OCI-LY7 (cell line): ENCODE measurements at regions not wholly inside any gene's neighbourhood (a gene's known extent, or its start where the extent isn't known, plus 50 kb on each side); places are given as distances from the start of the nearest gene placed in this dataset.
"Not testable (repeated sequence)": the region's sequence is repeated elsewhere in the genome, so short reads cannot be mapped to it uniquely, and the experiment has no call there.

Experiments used
- BruUV-seq: library from RNA; stranded (reverse); fragments of 400-500 nt; replicated peaks from 2 replicates; lab custom pipeline; 2021; lab: Mats Ljungman, UMichigan
- CTCF ChIA-PET: fragments of 300-600 bp; sonication (Branson Sonifier 250); formaldehyde crosslinking; loops from one replicate; lab custom pipeline; 2022; ENCODE audit warnings: antibody characterized with exemption; ENCODE audit not compliant: unreplicated experiment; lab: Charles Lee
- POLR2A ChIA-PET: fragments of 300-600 bp; sonication (Branson Sonifier 250); formaldehyde crosslinking; loops from one replicate; lab custom pipeline; 2022; ENCODE audit warnings: antibody characterized with exemption; lab: Charles Lee
- DNase-seq: peaks from one replicate; pipeline ENCODE4 v3.0.0-alpha.2; 2015; ENCODE audit warnings: low spot score
- H2AFZ ChIP-seq: fragments of 200-600 bp; sonication (generic), shearing (Covaris generic); 2 replicates; pipeline ENCODE4 v1.6.1; 2014; ENCODE audit warnings: mild to moderate bottlenecking, antibody characterized with exemption, low read length, moderate library complexity
- H3K27ac ChIP-seq: fragments of 200-600 bp; sonication (generic); 2 replicates; pipeline ENCODE4 v1.5.1; 2014; ENCODE audit warnings: mixed run types, low read depth, mild to moderate bottlenecking, moderate library complexity, low read length, inconsistent platforms; ENCODE audit not compliant: poor library complexity, severe bottlenecking
- H3K36me3 ChIP-seq: fragments of 200-600 bp; sonication (generic); 2 replicates; pipeline ENCODE4 v1.6.1; 2014; ENCODE audit warnings: mild to moderate bottlenecking, antibody characterized with exemption, low read length, moderate library complexity, mixed read lengths; ENCODE audit not compliant: insufficient read depth
- H3K4me1 ChIP-seq: fragments of 200-600 bp; sonication (generic); 2 replicates; pipeline ENCODE4 v1.5.1; 2014; ENCODE audit warnings: mild to moderate bottlenecking, low read length; ENCODE audit not compliant: insufficient read depth, poor library complexity, severe bottlenecking
- H3K4me2 ChIP-seq: fragments of 200-600 bp; sonication (generic); 2 replicates; pipeline ENCODE4 v1.6.1; 2014; ENCODE audit warnings: mild to moderate bottlenecking, low read length
- H3K4me3 ChIP-seq: fragments of 200-600 bp; sonication (generic); 2 replicates; pipeline ENCODE4 v1.5.1; 2014; ENCODE audit warnings: mild to moderate bottlenecking, low read depth, low read length; ENCODE audit not compliant: poor library complexity, severe bottlenecking
- H3K79me2 ChIP-seq: fragments of 200-600 bp; sonication (generic); 2 replicates; pipeline ENCODE4 v1.6.1; 2016; ENCODE audit warnings: low read depth, mild to moderate bottlenecking, low read length, moderate library complexity, mixed read lengths; ENCODE audit not compliant: insufficient read depth
- H3K9me2 ChIP-seq: fragments of 200-600 bp; sonication (generic); 2 replicates; pipeline ENCODE4 v1.6.1; 2016; ENCODE audit warnings: mild to moderate bottlenecking, low read length, mixed read lengths; ENCODE audit not compliant: insufficient read depth
- H3K9me3 ChIP-seq: fragments of 200-600 bp; sonication (generic); 2 replicates; pipeline ENCODE4 v1.6.1; 2014; ENCODE audit warnings: mild to moderate bottlenecking, mixed run types, low read length, mixed read lengths
- H4K20me1 ChIP-seq: fragments of 200-600 bp; sonication (generic); 2 replicates; pipeline ENCODE4 v1.6.1; 2014; ENCODE audit warnings: mild to moderate bottlenecking, antibody characterized with exemption, low read length, moderate library complexity, mixed read lengths; ENCODE audit not compliant: insufficient read depth
- intact Hi-C: fragments of 100-400 bp; cut with micrococcal nuclease; formaldehyde crosslinking; loops from one replicate; pipeline ENCODE4 v1.10.0; 2022; ENCODE audit not compliant: unreplicated experiment
- TF ChIP-seq, protein P1 (sequence below): fragments of 200-600 bp; sonication (generic); conservative IDR thresholded peaks from 2 replicates; pipeline ENCODE4 v1.5.1; 2014; ENCODE audit warnings: mild to moderate bottlenecking, antibody characterized with exemption, low read length, moderate library complexity, mixed read lengths

DNA sequence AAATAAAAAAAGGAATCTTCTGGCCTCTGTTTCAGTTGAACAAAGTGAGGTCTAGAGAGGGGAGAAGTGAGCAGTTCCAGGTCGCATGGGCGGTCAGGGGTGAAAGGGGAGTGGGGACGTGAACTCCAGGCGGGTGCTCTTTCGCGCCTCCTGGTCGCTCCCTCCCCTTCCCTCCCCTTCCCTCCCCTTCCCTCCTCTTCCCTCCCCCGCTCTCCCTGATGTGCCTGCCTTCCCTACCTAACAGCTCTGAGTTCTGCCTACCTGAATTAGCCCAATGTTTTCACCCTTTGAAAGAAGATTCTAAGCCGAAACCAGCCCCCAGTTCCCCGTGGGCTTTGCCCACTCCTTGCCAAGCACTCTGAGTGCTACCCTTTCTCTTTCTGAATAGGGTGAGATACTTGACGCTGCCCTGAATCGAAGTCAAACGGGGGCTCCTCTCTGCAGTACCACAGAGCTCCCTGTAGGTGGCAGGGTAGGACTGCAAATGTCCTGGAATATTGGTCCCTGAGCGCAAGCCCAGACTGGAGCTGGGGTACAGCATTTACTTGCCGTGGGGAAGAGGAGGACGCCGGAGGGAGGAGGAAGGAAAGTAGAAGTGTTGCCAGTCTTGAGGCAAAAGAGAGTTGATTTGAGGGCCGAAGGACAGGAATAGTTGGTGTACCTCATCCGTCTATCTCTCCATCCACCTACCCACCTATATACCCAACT lies 214.4 kb downstream of the NPIPA7 start:
- CTCF ChIA-PET, H3K4me1 ChIP-seq, H3K9me3 ChIP-seq, H3K79me2 ChIP-seq, H4K20me1 ChIP-seq, BruUV-seq, H3K9me2 ChIP-seq, H3K4me3 ChIP-seq, H2AFZ ChIP-seq, H3K36me3 ChIP-seq, H3K4me2 ChIP-seq, POLR2A ChIA-PET, H3K27ac ChIP-seq, intact Hi-C loops: not testable (repeated sequence)
- DNase-seq = peak; percentile 1
- TF ChIP-seq, protein P1, sequence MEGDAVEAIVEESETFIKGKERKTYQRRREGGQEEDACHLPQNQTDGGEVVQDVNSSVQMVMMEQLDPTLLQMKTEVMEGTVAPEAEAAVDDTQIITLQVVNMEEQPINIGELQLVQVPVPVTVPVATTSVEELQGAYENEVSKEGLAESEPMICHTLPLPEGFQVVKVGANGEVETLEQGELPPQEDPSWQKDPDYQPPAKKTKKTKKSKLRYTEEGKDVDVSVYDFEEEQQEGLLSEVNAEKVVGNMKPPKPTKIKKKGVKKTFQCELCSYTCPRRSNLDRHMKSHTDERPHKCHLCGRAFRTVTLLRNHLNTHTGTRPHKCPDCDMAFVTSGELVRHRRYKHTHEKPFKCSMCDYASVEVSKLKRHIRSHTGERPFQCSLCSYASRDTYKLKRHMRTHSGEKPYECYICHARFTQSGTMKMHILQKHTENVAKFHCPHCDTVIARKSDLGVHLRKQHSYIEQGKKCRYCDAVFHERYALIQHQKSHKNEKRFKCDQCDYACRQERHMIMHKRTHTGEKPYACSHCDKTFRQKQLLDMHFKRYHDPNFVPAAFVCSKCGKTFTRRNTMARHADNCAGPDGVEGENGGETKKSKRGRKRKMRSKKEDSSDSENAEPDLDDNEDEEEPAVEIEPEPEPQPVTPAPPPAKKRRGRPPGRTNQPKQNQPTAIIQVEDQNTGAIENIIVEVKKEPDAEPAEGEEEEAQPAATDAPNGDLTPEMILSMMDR = peak; percentile 69

- H3K27ac ChIP-seq = not testable (repeated sequence)
Measured at GRCh38 chr16:16595029-16595718, 216.2 kb downstream of the NPIPA7 start.

GRCh38 chr16:16601239-16601638 lies 222.3 kb downstream of the NPIPA7 start:
- H3K9me2 ChIP-seq, BruUV-seq, H3K36me3 ChIP-seq, H3K4me1 ChIP-seq, intact Hi-C loops, DNase-seq, H4K20me1 ChIP-seq, POLR2A ChIA-PET, H3K79me2 ChIP-seq, H2AFZ ChIP-seq, CTCF ChIA-PET, H3K4me2 ChIP-seq, H3K9me3 ChIP-seq, H3K27ac ChIP-seq, H3K4me3 ChIP-seq: not testable (repeated sequence)

More at GRCh38 chr16:16595029-16595718, 216.2 kb downstream of the NPIPA7 start:
- CTCF ChIA-PET, H2AFZ ChIP-seq, H3K9me3 ChIP-seq, intact Hi-C loops, H3K4me3 ChIP-seq, POLR2A ChIA-PET, H3K36me3 ChIP-seq, H3K4me2 ChIP-seq, DNase-seq, H3K4me1 ChIP-seq, H3K9me2 ChIP-seq, BruUV-seq, H3K79me2 ChIP-seq, H4K20me1 ChIP-seq: not testable (repeated sequence)

DNA sequence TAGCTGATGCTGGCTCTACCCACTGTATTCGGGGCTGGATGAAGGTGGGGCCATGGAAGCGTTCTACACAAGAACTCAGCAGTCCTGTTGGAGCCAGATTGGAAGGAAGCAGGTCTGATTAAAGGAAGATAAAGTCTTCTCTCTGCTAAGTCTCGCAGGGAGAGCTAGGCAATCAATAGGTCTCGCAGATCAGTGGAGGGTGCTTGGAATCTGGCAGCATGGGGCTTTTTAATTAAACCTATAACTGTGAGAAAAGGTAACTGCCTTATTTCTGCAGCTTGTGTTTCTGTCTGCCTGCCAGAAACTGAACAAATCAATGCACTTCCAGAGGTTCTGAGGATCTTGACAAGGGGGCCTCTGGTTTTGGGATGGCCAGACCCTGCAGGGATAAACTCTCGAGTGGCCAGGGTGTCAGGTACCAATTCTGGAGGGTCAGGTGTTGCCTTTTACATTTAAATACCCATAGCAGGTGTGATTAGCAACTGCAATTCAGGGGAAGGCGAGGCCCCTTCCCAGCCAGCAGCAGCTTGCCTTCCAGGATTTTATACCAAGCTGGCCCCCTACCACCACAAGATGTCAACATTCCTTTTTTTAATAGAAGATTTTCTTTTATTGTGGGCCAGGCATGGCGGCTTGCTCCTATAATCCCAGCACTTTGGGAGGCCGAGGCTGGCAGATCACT lies 228.6 kb downstream of the NPIPA7 start:
- H3K27ac ChIP-seq, intact Hi-C loops, DNase-seq, H3K9me3 ChIP-seq, H3K4me2 ChIP-seq, H3K9me2 ChIP-seq, H3K36me3 ChIP-seq, H4K20me1 ChIP-seq, H3K4me1 ChIP-seq, H3K4me3 ChIP-seq, BruUV-seq, POLR2A ChIA-PET, H2AFZ ChIP-seq, H3K79me2 ChIP-seq, CTCF ChIA-PET: not testable (repeated sequence)

DNA sequence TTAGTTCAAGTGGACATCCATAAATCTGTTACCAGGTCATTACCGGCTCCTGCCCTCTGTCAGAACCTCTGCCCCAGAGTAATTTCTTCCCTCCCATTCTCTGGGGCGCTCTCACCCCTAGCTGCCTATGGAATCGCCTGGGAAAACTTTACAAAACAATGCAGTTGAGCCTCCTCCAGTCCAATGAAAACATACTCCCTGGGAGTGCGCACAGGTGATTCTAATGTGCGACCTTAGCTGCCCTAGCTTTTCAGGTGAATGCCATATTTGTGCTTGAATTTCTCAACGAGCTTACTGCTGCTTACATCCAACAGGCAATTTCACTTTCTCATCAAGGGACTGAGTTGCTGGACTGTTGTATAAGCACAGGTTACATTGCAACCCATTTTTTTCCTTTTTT lies 230.7 kb downstream of the NPIPA7 start:
- H3K9me3 ChIP-seq, intact Hi-C loops, POLR2A ChIA-PET, CTCF ChIA-PET, H3K4me3 ChIP-seq, H3K4me1 ChIP-seq, H3K36me3 ChIP-seq, H2AFZ ChIP-seq, H3K4me2 ChIP-seq, DNase-seq, H3K9me2 ChIP-seq, BruUV-seq, H3K79me2 ChIP-seq, H4K20me1 ChIP-seq, H3K27ac ChIP-seq: not testable (repeated sequence)
